ENCODE measurements at regions not wholly inside any gene's neighbourhood (a gene's known extent, or its start where the extent isn't known, plus 50 kb on each side); places are given as distances from the start of the nearest gene placed in this dataset.

GRCh38 chr22:35152316-35152715 lies 86.4 kb downstream of the ISX start:
- no peak overlapping the region for H3K4me3 ChIP-seq (ENCODE audit: low read depth, low read length)
- no peak for DNase-seq (ENCODE audit: low read depth)
- TF ChIP-seq CTCF (IDR thresholded peaks at IDR 0.05; ENCODE audit: insufficient read depth, low read length, severe bottlenecking): no peak
- no peak for FAIRE-seq
- H3K36me3 ChIP-seq (ENCODE audit: control insufficient read depth, insufficient read depth, low read length): no peaks in the 10 kb centered on the region
- no peaks in the 10 kb centered on the region for H3K27me3 ChIP-seq (ENCODE audit: control insufficient read depth, insufficient read depth, low read length)

- FAIRE-seq (no peak), DNase-seq (ENCODE audit: low read depth) (peak; percentile 39)
- TF ChIP-seq CTCF (IDR thresholded peaks at IDR 0.05; ENCODE audit: insufficient read depth, low read length, severe bottlenecking): peak; percentile 87
- H3K36me3 ChIP-seq (ENCODE audit: control insufficient read depth, insufficient read depth, low read length): no peaks in the 10 kb centered on the region
- H3K4me3 ChIP-seq (ENCODE audit: low read depth, low read length): no peak overlapping the region
- no peaks in the 10 kb centered on the region for H3K27me3 ChIP-seq (ENCODE audit: control insufficient read depth, insufficient read depth, low read length)
Observed at GRCh38 chr22:35154937-35155387, 89.0 kb downstream of the ISX start.

GRCh38 chr22:35155403-35156025 lies 89.6 kb downstream of the ISX start:
- no peak for TF ChIP-seq CTCF (IDR thresholded peaks at IDR 0.05; ENCODE audit: insufficient read depth, low read length, severe bottlenecking)
- FAIRE-seq (no peak), DNase-seq (ENCODE audit: low read depth) (no peak)
- Histone ChIP-seq H3K36me3 (ENCODE audit: control insufficient read depth, insufficient read depth, low read length) (no peaks in the 10 kb centered on the region), H3K27me3 (ENCODE audit: control insufficient read depth, insufficient read depth, low read length) (no peaks in the 10 kb centered on the region), H3K4me3 (ENCODE audit: low read depth, low read length) (no peak overlapping the region)

- FAIRE-seq (no peak), DNase-seq (ENCODE audit: low read depth) (no peak)
- H3K27me3 ChIP-seq (ENCODE audit: control insufficient read depth, insufficient read depth, low read length): no peaks in the 10 kb centered on the region
- no peak for TF ChIP-seq CTCF (IDR thresholded peaks at IDR 0.05; ENCODE audit: insufficient read depth, low read length, severe bottlenecking)
- H3K4me3 ChIP-seq (ENCODE audit: low read depth, low read length): no peak overlapping the region
- no peaks in the 10 kb centered on the region for H3K36me3 ChIP-seq (ENCODE audit: control insufficient read depth, insufficient read depth, low read length)
Observed at GRCh38 chr22:35156945-35157344, 91.0 kb downstream of the ISX start.

- Histone ChIP-seq H3K4me3 (ENCODE audit: low read depth, low read length) (no peak overlapping the region), H3K27me3 (ENCODE audit: control insufficient read depth, insufficient read depth, low read length) (no peaks in the 10 kb centered on the region), H3K36me3 (ENCODE audit: control insufficient read depth, insufficient read depth, low read length) (no peaks in the 10 kb centered on the region)
- no peak for TF ChIP-seq CTCF (IDR thresholded peaks at IDR 0.05; ENCODE audit: insufficient read depth, low read length, severe bottlenecking)
- DNase-seq (ENCODE audit: low read depth) (no peak), FAIRE-seq (no peak)
Observed at GRCh38 chr22:35158336-35158735, 92.4 kb downstream of the ISX start.

- TF ChIP-seq CTCF (IDR thresholded peaks at IDR 0.05; ENCODE audit: insufficient read depth, low read length, severe bottlenecking): no peak
- Histone ChIP-seq H3K4me3 (ENCODE audit: low read depth, low read length) (no peak overlapping the region), H3K27me3 (ENCODE audit: control insufficient read depth, insufficient read depth, low read length) (no peaks in the 10 kb centered on the region), H3K36me3 (ENCODE audit: control insufficient read depth, insufficient read depth, low read length) (no peaks in the 10 kb centered on the region)
- DNase-seq (ENCODE audit: low read depth) (no peak), FAIRE-seq (no peak)
Observed at GRCh38 chr22:35159343-35159742, 93.4 kb downstream of the ISX start.
